A673 (cell line): ENCODE measurements at regions not wholly inside any gene's neighbourhood (a gene's known extent, or its start where the extent isn't known, plus 50 kb on each side); places are given as distances from the start of the nearest gene placed in this dataset.

ENCODE experiments used
- BruUV-seq: library from RNA; stranded (reverse); fragments of 400-500 nt; replicated peaks from 2 replicates; lab custom pipeline; 2021; lab: Mats Ljungman, UMichigan
- CTCF ChIA-PET: fragments of 300-600 bp; sonication (Branson Sonifier 250); formaldehyde crosslinking; loops from one replicate; lab custom pipeline; 2022; ENCODE audit warnings: antibody characterized with exemption; lab: Charles Lee
- POLR2A ChIA-PET: fragments of 300-600 bp; sonication (Branson Sonifier 250); formaldehyde crosslinking; loops from one replicate; lab custom pipeline; 2022; ENCODE audit warnings: antibody characterized with exemption; ENCODE audit not compliant: low non-redundant PET; lab: Charles Lee
- DNase-seq: peaks from one replicate; pipeline ENCODE4 v3.0.0-alpha.2; 2015; ENCODE audit warnings: low spot score
- H3K27ac ChIP-seq: fragments of 200-600 bp; sonication (generic); 2 replicates; pipeline ENCODE4 v1.5.1; 2016; ENCODE audit warnings: mixed run types, low read depth, mild to moderate bottlenecking, mixed read lengths, antibody characterized with exemption, low read length; ENCODE audit not compliant: poor library complexity, severe bottlenecking
- H3K27me3 ChIP-seq: fragments of 200-600 bp; sonication (generic); replicated peaks from 2 replicates; pipeline ENCODE4 v1.6.1; 2017; ENCODE audit warnings: mixed run types, low read depth, mild to moderate bottlenecking, mixed read lengths, antibody characterized with exemption, low read length; ENCODE audit not compliant: insufficient read depth, poor library complexity
- H3K36me3 ChIP-seq: fragments of 200-600 bp; sonication (generic); 2 replicates; pipeline ENCODE4 v1.6.1; 2016; ENCODE audit warnings: mixed run types, mild to moderate bottlenecking, mixed read lengths, antibody characterized with exemption, low read length; ENCODE audit not compliant: insufficient read depth, poor library complexity, severe bottlenecking
- H3K4me1 ChIP-seq: fragments of 200-600 bp; sonication (generic); 2 replicates; pipeline ENCODE4 v1.6.1; 2017; ENCODE audit warnings: mixed run types, mild to moderate bottlenecking, mixed read lengths, antibody characterized with exemption, low read length; ENCODE audit not compliant: insufficient read depth, poor library complexity, severe bottlenecking
- H3K4me3 ChIP-seq: fragments of 200-600 bp; sonication (generic); 2 replicates; pipeline ENCODE4 v1.5.1; 2016; ENCODE audit warnings: low read depth, mixed run types, mild to moderate bottlenecking, mixed read lengths, low read length; ENCODE audit not compliant: poor library complexity, severe bottlenecking
- H3K9me3 ChIP-seq: fragments of 200-600 bp; sonication (generic); 2 replicates; pipeline ENCODE4 v1.6.1; 2016; ENCODE audit warnings: mixed run types, low read depth, mild to moderate bottlenecking, mixed read lengths, antibody characterized with exemption, low read length; ENCODE audit not compliant: poor library complexity, severe bottlenecking
- EZH2 ChIP-seq: fragments of 200-600 bp; sonication (generic); IDR thresholded peaks from 2 replicates; pipeline ENCODE4 v1.6.1; 2017; ENCODE audit warnings: borderline replicate concordance, low read depth, mild to moderate bottlenecking, mixed read lengths, antibody characterized with exemption, low read length; ENCODE audit not compliant: poor library complexity, severe bottlenecking
- intact Hi-C: fragments of 100-400 bp; cut with micrococcal nuclease; formaldehyde crosslinking; loops from one replicate; pipeline ENCODE4 v1.10.0; 2022; ENCODE audit not compliant: unreplicated experiment
- TF ChIP-seq, protein P1 (sequence below): fragments of 300-800, 200-600 bp; sonication (generic); conservative IDR thresholded peaks from 2 replicates; pipeline ENCODE4 v1.5.1; 2017; ENCODE audit warnings: low read depth, mild to moderate bottlenecking, antibody characterized with exemption, low read length, moderate library complexity, mixed read lengths

DNA sequence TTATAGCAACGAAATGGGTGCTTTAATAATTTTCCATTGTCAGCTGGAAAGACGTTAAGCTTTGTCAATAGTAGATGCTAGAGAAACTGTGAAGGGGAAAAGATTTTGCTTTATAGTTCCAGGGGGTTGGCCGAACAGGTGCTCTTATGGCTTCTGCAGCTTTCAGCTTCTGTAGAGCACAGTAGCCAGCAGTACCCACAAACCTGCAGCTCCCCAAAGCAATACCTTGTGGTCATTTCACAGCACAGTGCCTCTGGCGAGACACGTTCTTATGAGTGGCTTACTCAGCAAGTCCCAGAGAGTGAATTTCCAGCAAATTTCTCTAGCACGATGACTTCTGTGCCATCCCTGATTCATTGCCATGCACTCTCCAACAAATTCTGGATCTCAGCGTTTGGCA is 416.3 kb upstream of the ATP2B1 start:
- H3K9me3 ChIP-seq: peaks cover 7% of the 10 kb centered on the region
- CTCF ChIA-PET: no interaction called here
- no peak for TF ChIP-seq EZH2
- TF ChIP-seq, protein P1, sequence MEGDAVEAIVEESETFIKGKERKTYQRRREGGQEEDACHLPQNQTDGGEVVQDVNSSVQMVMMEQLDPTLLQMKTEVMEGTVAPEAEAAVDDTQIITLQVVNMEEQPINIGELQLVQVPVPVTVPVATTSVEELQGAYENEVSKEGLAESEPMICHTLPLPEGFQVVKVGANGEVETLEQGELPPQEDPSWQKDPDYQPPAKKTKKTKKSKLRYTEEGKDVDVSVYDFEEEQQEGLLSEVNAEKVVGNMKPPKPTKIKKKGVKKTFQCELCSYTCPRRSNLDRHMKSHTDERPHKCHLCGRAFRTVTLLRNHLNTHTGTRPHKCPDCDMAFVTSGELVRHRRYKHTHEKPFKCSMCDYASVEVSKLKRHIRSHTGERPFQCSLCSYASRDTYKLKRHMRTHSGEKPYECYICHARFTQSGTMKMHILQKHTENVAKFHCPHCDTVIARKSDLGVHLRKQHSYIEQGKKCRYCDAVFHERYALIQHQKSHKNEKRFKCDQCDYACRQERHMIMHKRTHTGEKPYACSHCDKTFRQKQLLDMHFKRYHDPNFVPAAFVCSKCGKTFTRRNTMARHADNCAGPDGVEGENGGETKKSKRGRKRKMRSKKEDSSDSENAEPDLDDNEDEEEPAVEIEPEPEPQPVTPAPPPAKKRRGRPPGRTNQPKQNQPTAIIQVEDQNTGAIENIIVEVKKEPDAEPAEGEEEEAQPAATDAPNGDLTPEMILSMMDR: no peak
- no peaks in the 10 kb centered on the region for H3K4me1 ChIP-seq
- H3K27ac ChIP-seq: no peak overlapping the region
- no peaks in the 10 kb centered on the region for H3K27me3 ChIP-seq
- POLR2A ChIA-PET: no interaction called here
- DNase-seq: no peak
- no peak overlapping the region for H3K4me3 ChIP-seq
- H3K36me3 ChIP-seq: no peaks in the 10 kb centered on the region
- no TSS peak for BruUV-seq
- intact Hi-C loops: no loop called here

DNA sequence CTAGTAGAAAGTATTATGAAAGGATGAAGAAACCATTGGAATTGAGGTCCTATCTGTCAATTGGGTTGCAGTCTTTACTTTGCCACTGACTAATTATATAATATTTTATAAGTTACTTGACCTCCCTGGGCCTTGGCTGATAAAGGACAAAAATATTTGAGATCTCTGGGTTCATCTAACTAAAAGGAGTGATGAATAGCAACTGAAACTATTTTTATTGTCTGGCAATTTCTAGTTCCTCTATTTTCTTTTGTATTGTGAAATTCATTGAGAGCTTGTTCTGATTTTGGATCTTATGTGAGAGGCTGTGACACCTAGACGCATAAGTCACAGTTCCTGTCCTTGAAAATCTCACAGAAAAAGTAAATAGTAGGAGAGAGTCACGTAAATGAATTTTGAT is 415.7 kb upstream of the ATP2B1 start:
- H3K9me3 ChIP-seq: peaks cover 13% of the 10 kb centered on the region
- no peak for DNase-seq
- H3K27me3 ChIP-seq: no peaks in the 10 kb centered on the region
- POLR2A ChIA-PET: no interaction called here
- BruUV-seq: no TSS peak
- no peaks in the 10 kb centered on the region for H3K36me3 ChIP-seq
- TF ChIP-seq, protein P1: no peak
- no peak for TF ChIP-seq EZH2
- H3K4me3 ChIP-seq: no peak overlapping the region
- intact Hi-C loops: no loop called here
- no peaks in the 10 kb centered on the region for H3K4me1 ChIP-seq
- CTCF ChIA-PET: no interaction called here
- H3K27ac ChIP-seq: no peak overlapping the region

DNA sequence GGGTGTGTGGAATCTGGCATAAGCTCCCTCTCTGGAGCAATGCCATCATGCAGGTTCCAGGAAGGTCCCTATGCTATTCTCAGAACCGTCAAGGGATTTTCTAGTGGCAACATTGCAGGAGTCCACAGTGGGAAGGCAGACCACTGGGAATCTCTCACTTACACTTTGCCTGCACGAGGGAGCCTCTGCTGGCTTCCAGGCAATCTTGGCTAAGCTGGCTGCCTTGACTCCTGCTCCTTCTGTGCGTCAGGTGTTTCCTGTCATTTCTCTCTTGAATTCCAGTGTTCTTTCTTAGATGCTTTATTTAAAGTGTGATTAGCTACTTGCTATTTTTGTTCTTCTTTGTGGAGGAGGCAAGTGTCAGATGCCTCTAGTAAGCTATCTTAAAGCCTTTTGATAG is 414.0 kb upstream of the ATP2B1 start:
- H3K9me3 ChIP-seq: peaks cover 13% of the 10 kb centered on the region
- no peaks in the 10 kb centered on the region for H3K36me3 ChIP-seq
- CTCF ChIA-PET: no interaction called here
- no peak overlapping the region for H3K4me3 ChIP-seq
- intact Hi-C loops: no loop called here
- H3K27ac ChIP-seq: no peak overlapping the region
- no TSS peak for BruUV-seq
- POLR2A ChIA-PET: no interaction called here
- no peaks in the 10 kb centered on the region for H3K4me1 ChIP-seq
- TF ChIP-seq, protein P1: no peak
- no peak for TF ChIP-seq EZH2
- no peak for DNase-seq
- no peaks in the 10 kb centered on the region for H3K27me3 ChIP-seq
